WTC11 (cell line): ENCODE measurements at regions not wholly inside any gene's neighbourhood (a gene's known extent, or its start where the extent isn't known, plus 50 kb on each side); places are given as distances from the start of the nearest gene placed in this dataset.

ENCODE experiments used
- ATAC-seq: fragments of 200-7000 bp; cut with Tn5 transposase; 2 replicates; pipeline ENCODE4 v1.10.0; 2021; ENCODE audit warnings: mild to moderate bottlenecking, moderate library complexity
- CTCF ChIA-PET: fragments of 300-600 bp; sonication (Branson Sonifier 250); formaldehyde crosslinking; loops from one replicate; lab custom pipeline; 2021; ENCODE audit warnings: antibody characterized with exemption; lab: Charles Lee
- POLR2A ChIA-PET: fragments of 350-600 bp; sonication (Branson Sonifier 250); formaldehyde crosslinking; loops from one replicate; lab custom pipeline; 2021; ENCODE audit warnings: antibody characterized with exemption; lab: Charles Lee
- DNase-seq: peaks from one replicate; pipeline ENCODE4 v3.0.0; 2021; ENCODE audit warnings: low spot score
- H3K27ac Mint-ChIP-seq: 2 replicates; pipeline ENCODE4 v1.8.0; 2021; ENCODE audit warnings: mixed read lengths
- H3K27me3 Mint-ChIP-seq: 2 replicates; pipeline ENCODE4 v1.8.0; 2021; ENCODE audit warnings: low read depth, mild to moderate bottlenecking, moderate library complexity, mixed read lengths
- H3K36me3 Mint-ChIP-seq: 2 replicates; pipeline ENCODE4 v1.8.0; 2021; ENCODE audit warnings: mixed read lengths
- H3K4me1 Mint-ChIP-seq: 2 replicates; pipeline ENCODE4 v1.8.0; 2022; ENCODE audit warnings: mixed read lengths
- H3K4me3 Mint-ChIP-seq: 2 replicates; pipeline ENCODE4 v1.8.0; 2021; ENCODE audit warnings: mild to moderate bottlenecking, moderate library complexity, mixed read lengths
- H3K9me3 Mint-ChIP-seq: 2 replicates; pipeline ENCODE4 v1.8.0; 2021; ENCODE audit warnings: mixed read lengths
- CBFB ChIP-seq: sonication (generic); formaldehyde crosslinking; IDR thresholded peaks from 2 replicates; pipeline ENCODE4 v1.8.1; 2022; ENCODE audit warnings: mild to moderate bottlenecking, low read depth, missing genetic modification reagents
- CREM ChIP-seq: sonication (generic); formaldehyde crosslinking; IDR thresholded peaks from 2 replicates; pipeline ENCODE4 v1.8.1; 2022; ENCODE audit warnings: mild to moderate bottlenecking, missing genetic modification reagents, moderate library complexity
- ESRRA ChIP-seq: sonication (generic); formaldehyde crosslinking; IDR thresholded peaks from 2 replicates; pipeline ENCODE4 v1.8.1; 2022; ENCODE audit warnings: mild to moderate bottlenecking, missing genetic modification reagents, borderline replicate concordance
- GABPB1 ChIP-seq: sonication (generic); formaldehyde crosslinking; IDR thresholded peaks from 2 replicates; pipeline ENCODE4 v1.8.1; 2023; ENCODE audit warnings: mild to moderate bottlenecking, missing genetic modification reagents
- HMGA2 ChIP-seq: fragments of 250-450 bp; sonication (Bioruptor Pico); IDR thresholded peaks from 2 replicates; pipeline ENCODE4 v1.4.0; 2021; ENCODE audit warnings: mild to moderate bottlenecking, moderate library complexity
- MYBL2 ChIP-seq: sonication (generic); formaldehyde crosslinking; IDR thresholded peaks from 2 replicates; pipeline ENCODE4 v1.8.1; 2023; ENCODE audit warnings: mild to moderate bottlenecking, moderate library complexity, missing genetic modification reagents
- NFE2L1 ChIP-seq: sonication (generic); formaldehyde crosslinking; IDR thresholded peaks from 2 replicates; pipeline ENCODE4 v1.8.1; 2023; ENCODE audit warnings: missing genetic modification reagents
- RELA ChIP-seq: sonication (generic); formaldehyde crosslinking; IDR thresholded peaks from 2 replicates; pipeline ENCODE4 v1.8.1; 2022; ENCODE audit warnings: missing genetic modification reagents, mild to moderate bottlenecking, borderline replicate concordance
- SMAD4 ChIP-seq: sonication (generic); formaldehyde crosslinking; IDR thresholded peaks from 2 replicates; pipeline ENCODE4 v1.8.0; 2022; ENCODE audit warnings: mild to moderate bottlenecking, missing genetic modification reagents
- SOX15 ChIP-seq: fragments of 250-450 bp; sonication (Bioruptor Pico); IDR thresholded peaks from 2 replicates; pipeline ENCODE4 v1.9.0; 2021; ENCODE audit warnings: mild to moderate bottlenecking
- TEAD4 ChIP-seq: sonication (generic); formaldehyde crosslinking; IDR thresholded peaks from 2 replicates; pipeline ENCODE4 v1.8.0; 2022; ENCODE audit warnings: mild to moderate bottlenecking, missing genetic modification reagents
- ZNF219 ChIP-seq: sonication (generic); formaldehyde crosslinking; IDR thresholded peaks from 2 replicates; pipeline ENCODE4 v1.8.0; 2023; ENCODE audit warnings: missing genetic modification reagents, mild to moderate bottlenecking, borderline replicate concordance
- ZNF232 ChIP-seq: sonication (generic); formaldehyde crosslinking; IDR thresholded peaks from 2 replicates; pipeline ENCODE4 v1.8.0; 2022; ENCODE audit warnings: mild to moderate bottlenecking, missing genetic modification reagents
- ZNF263 ChIP-seq: sonication (generic); formaldehyde crosslinking; IDR thresholded peaks from 2 replicates; pipeline ENCODE4 v1.8.1; 2022; ENCODE audit warnings: low read depth, mild to moderate bottlenecking, moderate library complexity, missing genetic modification reagents
- ZNF416 ChIP-seq: fragments of 250-450 bp; sonication (Bioruptor Pico); IDR thresholded peaks from 2 replicates; pipeline ENCODE4 v1.9.0; 2021; ENCODE audit warnings: mild to moderate bottlenecking, inconsistent platforms
- ZNF671 ChIP-seq: fragments of 250-450 bp; sonication (Bioruptor Pico); IDR thresholded peaks from 2 replicates; pipeline ENCODE4 v1.8.0; 2021; ENCODE audit warnings: mild to moderate bottlenecking
- TF ChIP-seq, protein P1 (sequence below): fragments of 250-450 bp; sonication (Bioruptor Pico); IDR thresholded peaks from 2 replicates; pipeline ENCODE4 v1.9.0; 2021; ENCODE audit warnings: mild to moderate bottlenecking
- TF ChIP-seq, protein P2 (sequence below): sonication (generic); formaldehyde crosslinking; IDR thresholded peaks from 2 replicates; pipeline ENCODE4 v1.8.1; 2022; ENCODE audit warnings: mild to moderate bottlenecking, moderate library complexity, missing genetic modification reagents
- TF ChIP-seq, protein P3 (sequence below): fragments of 250-450 bp; sonication (Bioruptor Pico); conservative IDR thresholded peaks from 2 replicates; pipeline ENCODE4 v1.9.0; 2021; ENCODE audit warnings: mild to moderate bottlenecking
- TF ChIP-seq, protein P4 (sequence below): sonication (generic); formaldehyde crosslinking; IDR thresholded peaks from 2 replicates; pipeline ENCODE4 v1.8.1; 2022; ENCODE audit warnings: low read depth, mild to moderate bottlenecking, moderate library complexity, missing genetic modification reagents, borderline replicate concordance
- TF ChIP-seq, protein P5 (sequence below): sonication (generic); formaldehyde crosslinking; IDR thresholded peaks from 2 replicates; pipeline ENCODE4 v1.8.1; 2023; ENCODE audit warnings: mild to moderate bottlenecking, missing genetic modification reagents
- TF ChIP-seq, protein P6 (sequence below): fragments of 200-600 bp; IDR thresholded peaks from 2 replicates; pipeline ENCODE4 v1.8.0; 2022; ENCODE audit warnings: antibody characterized with exemption

DNA sequence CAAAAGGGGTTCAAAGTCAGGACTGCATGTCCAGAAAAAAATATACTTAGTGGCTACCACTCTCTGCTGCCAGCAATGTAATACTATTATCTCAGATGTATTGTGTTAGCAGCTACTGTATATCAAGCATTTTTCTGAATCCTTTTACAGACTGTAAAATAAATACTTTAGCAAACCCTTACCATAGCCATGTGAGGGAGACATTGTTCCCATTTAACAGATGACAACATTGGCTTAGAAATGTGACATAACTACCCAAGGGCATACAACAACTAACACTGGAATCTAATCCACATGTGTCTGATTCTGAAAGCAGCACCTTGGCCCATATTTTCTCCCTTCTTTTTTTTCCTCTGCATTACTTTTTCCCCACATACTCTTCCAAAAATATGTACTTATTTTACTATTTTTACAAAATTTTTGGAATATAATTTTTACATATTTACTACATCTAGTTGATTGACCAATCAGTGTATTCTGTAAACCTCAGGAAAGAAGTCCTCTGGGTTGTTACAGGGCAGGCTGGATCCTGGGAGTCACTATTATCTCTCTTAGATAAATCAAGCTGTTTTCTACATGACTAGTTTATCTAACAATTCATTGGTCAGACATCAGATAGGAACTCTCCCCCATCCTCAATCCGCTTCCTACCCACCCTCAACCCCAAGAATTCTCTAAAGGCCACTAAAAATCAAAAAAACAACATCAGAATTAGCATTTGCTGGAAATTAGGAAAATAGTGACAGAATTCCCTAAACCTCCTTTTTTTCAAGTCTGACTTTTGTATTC lies 154.1 kb downstream of the BTG1 start (continued):
- TF ChIP-seq, protein P1, sequence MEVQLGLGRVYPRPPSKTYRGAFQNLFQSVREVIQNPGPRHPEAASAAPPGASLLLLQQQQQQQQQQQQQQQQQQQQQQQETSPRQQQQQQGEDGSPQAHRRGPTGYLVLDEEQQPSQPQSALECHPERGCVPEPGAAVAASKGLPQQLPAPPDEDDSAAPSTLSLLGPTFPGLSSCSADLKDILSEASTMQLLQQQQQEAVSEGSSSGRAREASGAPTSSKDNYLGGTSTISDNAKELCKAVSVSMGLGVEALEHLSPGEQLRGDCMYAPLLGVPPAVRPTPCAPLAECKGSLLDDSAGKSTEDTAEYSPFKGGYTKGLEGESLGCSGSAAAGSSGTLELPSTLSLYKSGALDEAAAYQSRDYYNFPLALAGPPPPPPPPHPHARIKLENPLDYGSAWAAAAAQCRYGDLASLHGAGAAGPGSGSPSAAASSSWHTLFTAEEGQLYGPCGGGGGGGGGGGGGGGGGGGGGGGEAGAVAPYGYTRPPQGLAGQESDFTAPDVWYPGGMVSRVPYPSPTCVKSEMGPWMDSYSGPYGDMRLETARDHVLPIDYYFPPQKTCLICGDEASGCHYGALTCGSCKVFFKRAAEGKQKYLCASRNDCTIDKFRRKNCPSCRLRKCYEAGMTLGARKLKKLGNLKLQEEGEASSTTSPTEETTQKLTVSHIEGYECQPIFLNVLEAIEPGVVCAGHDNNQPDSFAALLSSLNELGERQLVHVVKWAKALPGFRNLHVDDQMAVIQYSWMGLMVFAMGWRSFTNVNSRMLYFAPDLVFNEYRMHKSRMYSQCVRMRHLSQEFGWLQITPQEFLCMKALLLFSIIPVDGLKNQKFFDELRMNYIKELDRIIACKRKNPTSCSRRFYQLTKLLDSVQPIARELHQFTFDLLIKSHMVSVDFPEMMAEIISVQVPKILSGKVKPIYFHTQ = no peak
- TF ChIP-seq SMAD4 (CRISPR knock-in tag) (no peak), MYBL2 (CRISPR knock-in tag) (no peak)

DNA sequence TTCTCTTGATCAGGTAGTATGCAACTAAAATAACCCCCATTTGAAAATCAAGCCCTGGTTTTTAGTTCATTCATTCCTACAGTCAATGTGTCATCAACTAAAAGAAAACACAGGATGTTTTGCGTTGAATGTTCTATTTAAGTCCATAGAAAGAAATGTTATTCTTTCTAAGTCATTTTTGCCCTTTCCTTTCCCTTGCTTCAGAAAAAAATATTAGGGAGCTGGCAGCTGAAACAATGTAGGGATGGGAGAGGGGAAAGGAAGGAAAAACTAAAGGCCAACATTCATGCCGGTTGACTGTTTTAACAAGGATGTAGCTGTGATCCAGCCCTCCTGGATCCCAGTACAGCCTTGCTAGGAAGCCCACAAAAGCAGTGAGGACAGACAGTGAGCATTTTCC lies 155.1 kb downstream of the BTG1 start:
- TF ChIP-seq, protein P2, sequence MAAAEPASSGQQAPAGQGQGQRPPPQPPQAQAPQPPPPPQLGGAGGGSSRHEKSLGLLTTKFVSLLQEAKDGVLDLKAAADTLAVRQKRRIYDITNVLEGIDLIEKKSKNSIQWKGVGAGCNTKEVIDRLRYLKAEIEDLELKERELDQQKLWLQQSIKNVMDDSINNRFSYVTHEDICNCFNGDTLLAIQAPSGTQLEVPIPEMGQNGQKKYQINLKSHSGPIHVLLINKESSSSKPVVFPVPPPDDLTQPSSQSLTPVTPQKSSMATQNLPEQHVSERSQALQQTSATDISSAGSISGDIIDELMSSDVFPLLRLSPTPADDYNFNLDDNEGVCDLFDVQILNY = no peak
- TF ChIP-seq ZNF263 (CRISPR knock-in tag) (no peak), SOX15 (CRISPR knock-in tag) (no peak), NFE2L1 (CRISPR knock-in tag) (no peak), ZNF671 (CRISPR knock-in tag) (no peak), CBFB (CRISPR knock-in tag) (no peak), RELA (CRISPR knock-in tag) (no peak), GABPB1 (no peak)
- TF ChIP-seq, protein P3, sequence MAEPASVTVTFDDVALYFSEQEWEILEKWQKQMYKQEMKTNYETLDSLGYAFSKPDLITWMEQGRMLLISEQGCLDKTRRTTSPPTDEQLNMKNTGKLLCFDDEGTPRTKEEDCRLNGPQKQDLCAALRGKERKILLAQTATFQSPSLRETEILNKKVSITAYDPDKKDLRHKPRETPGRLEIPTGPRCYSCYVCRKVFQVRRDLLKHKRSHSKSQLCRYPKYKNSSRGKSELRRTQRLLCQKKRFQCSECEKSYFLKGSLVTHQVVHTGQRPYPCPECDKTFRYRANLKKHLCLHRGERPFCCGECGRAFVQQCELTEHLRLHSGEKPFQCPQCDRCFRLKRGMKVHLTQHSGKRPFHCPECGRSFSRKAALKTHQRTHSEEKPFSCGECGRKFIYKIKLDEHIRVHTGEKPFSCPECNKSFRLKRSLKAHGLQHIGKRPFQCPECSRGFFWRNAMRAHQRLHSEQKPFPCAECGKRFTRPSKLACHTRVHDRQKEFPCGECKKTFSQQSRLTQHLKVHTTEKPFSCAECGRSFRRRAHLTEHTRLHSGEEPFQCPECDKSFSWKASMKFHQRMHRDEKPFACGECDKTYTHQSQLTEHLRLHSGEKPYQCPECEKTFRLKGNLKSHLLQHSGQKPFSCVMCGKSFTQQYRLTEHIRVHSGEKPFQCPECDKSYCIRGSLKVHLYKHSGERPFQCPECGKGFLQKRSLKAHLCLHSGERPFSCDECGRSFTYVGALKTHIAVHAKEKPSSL = no peak
- no peaks in the 10 kb centered on the region for H3K36me3 Mint-ChIP-seq
- no peak for ATAC-seq
- CTCF ChIA-PET = no interaction called here
- H3K4me3 Mint-ChIP-seq = no peak overlapping the region
- no peaks in the 10 kb centered on the region for H3K9me3 Mint-ChIP-seq
- POLR2A ChIA-PET = no interaction called here
- H3K27ac Mint-ChIP-seq = no peak overlapping the region
- peaks cover 8% of the 10 kb centered on the region; the same call in 1 of the 2 replicates for H3K4me1 Mint-ChIP-seq
- H3K27me3 Mint-ChIP-seq = no peaks in the 10 kb centered on the region
- DNase-seq = no peak

DNA sequence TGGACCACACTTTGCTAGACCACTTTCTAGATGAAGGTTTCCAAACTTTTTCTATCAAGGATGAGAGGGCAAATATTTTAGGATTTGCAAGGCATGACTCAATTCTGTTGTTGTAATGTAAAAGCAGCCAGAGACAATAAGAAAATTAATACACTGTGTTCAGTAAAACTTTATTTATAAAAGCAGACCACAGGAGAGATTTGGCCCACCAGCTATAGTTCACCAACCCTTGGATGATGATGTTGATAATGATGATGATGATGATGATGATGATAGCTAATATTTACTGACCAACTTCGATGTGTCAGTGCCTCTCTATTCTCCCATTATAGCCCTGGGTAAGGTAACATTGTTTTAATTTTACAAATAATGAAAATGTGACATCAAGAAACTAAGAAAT lies 156.5 kb downstream of the BTG1 start:
- H3K27me3 Mint-ChIP-seq = no peaks in the 10 kb centered on the region
- H3K27ac Mint-ChIP-seq = no peak overlapping the region
- POLR2A ChIA-PET = no interaction called here
- DNase-seq = no peak
- no peak for ATAC-seq
- TF ChIP-seq ZNF232 = no peak
- no peak for TF ChIP-seq ZNF416
- no peak for TF ChIP-seq HMGA2 (CRISPR knock-in tag)
- TF ChIP-seq TEAD4 (CRISPR knock-in tag) = no peak
- TF ChIP-seq, protein P4, sequence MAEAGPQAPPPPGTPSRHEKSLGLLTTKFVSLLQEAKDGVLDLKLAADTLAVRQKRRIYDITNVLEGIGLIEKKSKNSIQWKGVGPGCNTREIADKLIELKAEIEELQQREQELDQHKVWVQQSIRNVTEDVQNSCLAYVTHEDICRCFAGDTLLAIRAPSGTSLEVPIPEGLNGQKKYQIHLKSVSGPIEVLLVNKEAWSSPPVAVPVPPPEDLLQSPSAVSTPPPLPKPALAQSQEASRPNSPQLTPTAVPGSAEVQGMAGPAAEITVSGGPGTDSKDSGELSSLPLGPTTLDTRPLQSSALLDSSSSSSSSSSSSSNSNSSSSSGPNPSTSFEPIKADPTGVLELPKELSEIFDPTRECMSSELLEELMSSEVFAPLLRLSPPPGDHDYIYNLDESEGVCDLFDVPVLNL = no peak
- TF ChIP-seq ZNF219 = no peak
- no peak for TF ChIP-seq GABPB1
- TF ChIP-seq, protein P5, sequence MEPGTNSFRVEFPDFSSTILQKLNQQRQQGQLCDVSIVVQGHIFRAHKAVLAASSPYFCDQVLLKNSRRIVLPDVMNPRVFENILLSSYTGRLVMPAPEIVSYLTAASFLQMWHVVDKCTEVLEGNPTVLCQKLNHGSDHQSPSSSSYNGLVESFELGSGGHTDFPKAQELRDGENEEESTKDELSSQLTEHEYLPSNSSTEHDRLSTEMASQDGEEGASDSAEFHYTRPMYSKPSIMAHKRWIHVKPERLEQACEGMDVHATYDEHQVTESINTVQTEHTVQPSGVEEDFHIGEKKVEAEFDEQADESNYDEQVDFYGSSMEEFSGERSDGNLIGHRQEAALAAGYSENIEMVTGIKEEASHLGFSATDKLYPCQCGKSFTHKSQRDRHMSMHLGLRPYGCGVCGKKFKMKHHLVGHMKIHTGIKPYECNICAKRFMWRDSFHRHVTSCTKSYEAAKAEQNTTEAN (CRISPR knock-in tag) = no peak
- no peak for TF ChIP-seq CREM (CRISPR knock-in tag)
- TF ChIP-seq, protein P6, sequence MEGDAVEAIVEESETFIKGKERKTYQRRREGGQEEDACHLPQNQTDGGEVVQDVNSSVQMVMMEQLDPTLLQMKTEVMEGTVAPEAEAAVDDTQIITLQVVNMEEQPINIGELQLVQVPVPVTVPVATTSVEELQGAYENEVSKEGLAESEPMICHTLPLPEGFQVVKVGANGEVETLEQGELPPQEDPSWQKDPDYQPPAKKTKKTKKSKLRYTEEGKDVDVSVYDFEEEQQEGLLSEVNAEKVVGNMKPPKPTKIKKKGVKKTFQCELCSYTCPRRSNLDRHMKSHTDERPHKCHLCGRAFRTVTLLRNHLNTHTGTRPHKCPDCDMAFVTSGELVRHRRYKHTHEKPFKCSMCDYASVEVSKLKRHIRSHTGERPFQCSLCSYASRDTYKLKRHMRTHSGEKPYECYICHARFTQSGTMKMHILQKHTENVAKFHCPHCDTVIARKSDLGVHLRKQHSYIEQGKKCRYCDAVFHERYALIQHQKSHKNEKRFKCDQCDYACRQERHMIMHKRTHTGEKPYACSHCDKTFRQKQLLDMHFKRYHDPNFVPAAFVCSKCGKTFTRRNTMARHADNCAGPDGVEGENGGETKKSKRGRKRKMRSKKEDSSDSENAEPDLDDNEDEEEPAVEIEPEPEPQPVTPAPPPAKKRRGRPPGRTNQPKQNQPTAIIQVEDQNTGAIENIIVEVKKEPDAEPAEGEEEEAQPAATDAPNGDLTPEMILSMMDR = no peak
- no peak for TF ChIP-seq ESRRA (CRISPR knock-in tag)
- H3K36me3 Mint-ChIP-seq = no peaks in the 10 kb centered on the region
- H3K9me3 Mint-ChIP-seq = no peaks in the 10 kb centered on the region
- CTCF ChIA-PET = no interaction called here
- peaks cover 14% of the 10 kb centered on the region for H3K4me1 Mint-ChIP-seq
- no peak overlapping the region for H3K4me3 Mint-ChIP-seq
